GM12874 (cell line): ENCODE measurements at regions not wholly inside any gene's neighbourhood (a gene's known extent, or its start where the extent isn't known, plus 50 kb on each side); places are given as distances from the start of the nearest gene placed in this dataset.

ENCODE experiments used
- TF ChIP-seq, protein P1 (sequence below): IDR thresholded peaks from 2 replicates; pipeline ENCODE4 v1.5.1; 2011; ENCODE audit warnings: low read depth, mild to moderate bottlenecking, control low read depth, low read length, moderate library complexity; ENCODE audit not compliant: insufficient read depth

DNA sequence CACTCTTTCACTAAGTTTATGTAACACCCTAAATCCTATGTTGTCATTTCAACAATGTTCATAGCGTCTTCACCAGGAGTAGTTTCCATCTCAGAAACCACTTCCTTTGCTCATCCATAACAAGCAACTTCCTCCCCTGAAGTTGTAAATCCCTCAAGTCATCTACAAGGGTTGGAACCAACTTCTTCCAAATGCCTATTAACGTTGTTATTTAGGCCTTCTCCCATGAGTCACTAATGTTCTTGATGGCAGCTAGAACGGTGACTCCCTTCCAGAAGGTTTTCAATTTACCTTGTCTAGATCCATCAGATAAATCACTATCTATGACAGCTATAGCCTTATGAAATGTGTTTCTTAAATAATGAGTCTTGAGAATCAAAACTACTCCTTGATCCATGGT, 73.3 kb upstream of the TARS1 start:
- TF ChIP-seq, protein P1, sequence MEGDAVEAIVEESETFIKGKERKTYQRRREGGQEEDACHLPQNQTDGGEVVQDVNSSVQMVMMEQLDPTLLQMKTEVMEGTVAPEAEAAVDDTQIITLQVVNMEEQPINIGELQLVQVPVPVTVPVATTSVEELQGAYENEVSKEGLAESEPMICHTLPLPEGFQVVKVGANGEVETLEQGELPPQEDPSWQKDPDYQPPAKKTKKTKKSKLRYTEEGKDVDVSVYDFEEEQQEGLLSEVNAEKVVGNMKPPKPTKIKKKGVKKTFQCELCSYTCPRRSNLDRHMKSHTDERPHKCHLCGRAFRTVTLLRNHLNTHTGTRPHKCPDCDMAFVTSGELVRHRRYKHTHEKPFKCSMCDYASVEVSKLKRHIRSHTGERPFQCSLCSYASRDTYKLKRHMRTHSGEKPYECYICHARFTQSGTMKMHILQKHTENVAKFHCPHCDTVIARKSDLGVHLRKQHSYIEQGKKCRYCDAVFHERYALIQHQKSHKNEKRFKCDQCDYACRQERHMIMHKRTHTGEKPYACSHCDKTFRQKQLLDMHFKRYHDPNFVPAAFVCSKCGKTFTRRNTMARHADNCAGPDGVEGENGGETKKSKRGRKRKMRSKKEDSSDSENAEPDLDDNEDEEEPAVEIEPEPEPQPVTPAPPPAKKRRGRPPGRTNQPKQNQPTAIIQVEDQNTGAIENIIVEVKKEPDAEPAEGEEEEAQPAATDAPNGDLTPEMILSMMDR = no peak

DNA sequence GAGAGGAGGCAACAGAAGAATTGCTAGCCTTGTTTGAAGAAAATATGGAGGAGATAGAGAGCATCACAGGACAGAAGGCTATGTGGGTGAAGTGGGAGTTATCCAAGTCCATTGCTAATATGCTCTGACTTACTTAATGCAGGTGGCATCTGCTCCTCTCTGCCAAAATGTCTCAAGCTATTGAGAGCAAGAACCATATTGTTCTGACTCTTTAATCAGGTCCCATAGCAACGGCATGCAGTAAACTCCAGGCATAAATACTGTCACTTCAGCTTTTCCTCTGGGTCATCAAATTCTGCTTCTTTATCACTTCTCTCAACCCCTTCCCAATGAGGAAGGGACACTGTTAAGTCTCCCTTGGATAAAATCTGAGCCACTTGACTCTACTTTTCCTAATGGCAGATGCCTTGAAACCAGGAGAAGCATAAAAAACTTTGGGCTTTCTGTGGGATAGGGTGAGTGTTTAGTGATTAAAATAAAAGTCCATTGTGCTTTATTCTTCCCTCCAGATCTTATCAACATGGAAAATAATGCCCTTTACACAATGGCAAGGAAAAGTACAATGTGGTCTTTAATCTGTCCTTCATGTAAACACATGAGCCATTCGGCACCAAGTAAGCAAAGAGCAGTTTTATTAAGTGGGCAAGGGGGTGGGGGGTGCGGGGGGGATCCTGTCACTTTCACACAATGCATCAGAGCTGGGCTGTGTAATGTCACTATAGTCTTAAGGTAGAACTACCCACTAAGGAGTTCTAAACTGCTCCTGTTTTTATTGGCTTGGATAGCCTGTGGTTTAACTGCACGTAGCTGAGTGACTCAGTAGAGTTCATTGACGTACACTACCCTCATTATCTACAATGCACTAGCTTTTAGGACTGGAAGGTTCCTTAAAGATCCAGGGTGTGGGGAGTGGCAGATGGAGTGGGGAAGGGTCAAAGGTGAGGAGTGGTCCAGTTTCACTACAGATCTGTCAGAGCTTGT, 71.0 kb upstream of the TARS1 start:
- TF ChIP-seq, protein P1 = no peak

DNA sequence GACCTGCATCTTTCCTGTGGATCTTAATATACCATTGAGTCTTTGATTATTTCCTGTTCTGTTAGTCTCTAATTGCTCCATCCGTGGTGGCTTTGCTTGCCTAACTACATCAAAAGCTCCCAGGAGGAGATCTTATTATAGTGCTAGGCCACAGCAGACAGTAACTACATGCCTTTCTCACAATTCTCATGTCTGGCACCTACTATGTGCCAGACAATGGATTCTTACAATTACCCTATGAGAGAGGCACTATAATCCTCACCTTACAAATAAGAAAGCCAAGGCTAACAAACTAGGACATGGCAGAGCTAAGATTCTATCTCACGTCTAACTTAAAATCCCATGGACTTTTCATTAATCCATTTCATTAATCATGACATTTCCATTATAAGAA, 70.3 kb upstream of the TARS1 start:
- TF ChIP-seq, protein P1 = no peak

DNA sequence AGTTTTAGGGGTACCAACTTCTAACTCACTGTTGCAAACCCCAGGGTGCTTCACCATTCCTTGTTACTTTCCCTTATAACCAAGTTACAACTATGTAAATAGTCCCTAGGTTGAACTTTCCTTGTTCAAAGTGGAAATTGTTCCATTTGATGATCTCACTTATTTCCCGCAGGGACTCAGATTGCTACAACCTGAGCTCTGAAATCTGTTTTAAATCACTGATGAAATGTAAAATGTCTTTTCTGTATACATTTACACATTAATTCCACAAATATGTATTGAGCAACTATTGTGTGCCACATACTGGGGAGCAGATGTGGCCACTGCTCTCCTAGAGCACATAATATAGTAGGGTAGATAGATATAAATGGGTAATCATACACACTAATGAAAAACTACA, 69.1 kb upstream of the TARS1 start:
- TF ChIP-seq, protein P1 = no peak

DNA sequence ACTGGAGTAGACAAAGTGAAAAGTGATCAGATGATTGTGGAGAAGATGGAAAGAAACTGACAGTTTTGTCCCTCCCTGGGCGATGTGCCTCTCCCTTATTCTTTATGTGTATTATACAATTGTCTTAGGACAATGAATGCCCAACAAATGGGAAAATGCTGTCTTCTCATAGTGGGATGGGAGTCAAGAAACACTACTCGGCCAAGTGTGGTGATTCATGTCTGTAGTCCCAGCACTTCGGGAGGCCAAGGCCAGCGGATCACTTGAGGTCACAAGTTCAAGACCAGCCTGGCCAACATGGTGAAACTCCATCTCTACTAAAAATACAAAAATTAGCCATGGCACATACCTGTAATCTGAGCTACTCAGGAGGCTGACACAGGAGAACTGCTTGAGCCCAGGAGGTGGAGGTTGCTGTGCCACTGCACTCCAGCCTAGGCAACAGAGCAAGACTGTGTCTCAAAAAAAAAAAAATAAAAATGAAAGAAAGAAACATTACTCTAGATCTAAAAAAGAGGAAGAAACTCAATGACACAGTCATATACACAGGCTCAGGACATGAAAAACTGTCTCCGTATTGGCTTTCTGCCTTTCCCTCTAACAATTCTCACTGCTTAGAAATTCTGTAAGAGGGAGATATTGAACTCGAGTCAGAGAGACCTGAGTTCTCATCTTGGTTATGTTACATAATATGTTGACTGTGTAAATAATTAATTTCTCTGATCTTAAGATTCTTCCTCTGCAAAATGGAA, 67.9 kb upstream of the TARS1 start:
- TF ChIP-seq, protein P1 = no peak

DNA sequence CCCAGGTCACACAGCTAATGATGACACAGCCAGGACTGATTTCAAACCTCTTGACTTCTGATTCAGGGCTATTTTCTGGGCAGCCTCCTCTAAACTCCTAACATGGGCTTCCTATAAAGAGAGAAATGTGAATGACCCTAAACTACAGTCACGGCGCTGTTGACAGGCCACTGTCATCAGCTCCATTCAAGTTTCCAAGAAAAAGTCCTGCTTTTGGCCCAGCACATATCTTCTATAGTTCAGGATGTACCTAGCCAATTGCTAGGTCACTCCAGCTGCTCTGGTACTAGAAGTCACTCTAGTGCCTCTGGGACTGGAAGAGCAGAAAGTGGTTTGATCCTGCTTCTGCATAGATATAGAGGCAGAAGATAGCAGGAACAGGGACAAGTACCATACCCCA, 64.9 kb upstream of the TARS1 start:
- TF ChIP-seq, protein P1 = no peak

DNA sequence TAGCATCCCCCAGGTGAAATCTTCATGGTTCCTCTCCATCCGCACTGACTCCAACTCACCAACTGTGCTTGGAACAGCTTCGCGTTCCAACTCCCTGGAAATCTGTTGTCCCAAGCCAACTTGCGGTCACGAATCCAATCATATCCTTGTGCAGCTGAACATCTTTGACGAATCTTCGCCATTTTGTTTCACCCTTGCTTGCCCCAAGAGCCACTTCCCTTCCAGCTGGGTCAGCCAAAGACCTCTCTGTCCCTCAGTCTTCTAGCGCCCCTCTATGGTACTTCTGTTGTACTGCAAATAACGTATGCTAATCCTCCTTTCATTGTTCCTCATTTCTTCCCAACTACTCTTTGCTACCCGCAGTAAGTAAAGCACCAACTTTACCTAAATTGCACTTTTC, 61.0 kb upstream of the TARS1 start:
- TF ChIP-seq, protein P1 = peak; percentile 55; the same call in 1 of the 2 replicates
